ENCODE measurements at regions not wholly inside any gene's neighbourhood (a gene's known extent, or its start where the extent isn't known, plus 50 kb on each side); places are given as distances from the start of the nearest gene placed in this dataset.

GRCh38 chr1:47709019-47709871, 271.4 kb downstream of the FOXD2 start:
- no peak for DNase-seq (ENCODE audit: low spot score in 2 of 2)
- H3K4me3 ChIP-seq (ENCODE audit: low read depth, poor library complexity, severe bottlenecking), result no peak overlapping the region
- TF ChIP-seq POLR2A (IDR thresholded peaks at IDR 0.05) (no peak), CTCF (IDR thresholded peaks at IDR 0.05) (no peak)
- WGBS, 2 donors, result 3 to 4% methylated on average over 43 to 60 of the region's 82 CpGs
- intact Hi-C loops (cut with DNase I; ENCODE audit: low total_unique reads), result no loop called here

- DNase-seq (ENCODE audit: low spot score in 2 of 2), result no peak
- TF ChIP-seq POLR2A (IDR thresholded peaks at IDR 0.05) (no peak), CTCF (IDR thresholded peaks at IDR 0.05) (no peak)
- no peak overlapping the region for H3K4me3 ChIP-seq (ENCODE audit: low read depth, poor library complexity, severe bottlenecking)
- WGBS, 2 donors, result 1 to 2% methylated on average over 18 to 24 of the region's 25 CpGs
- intact Hi-C loops (cut with DNase I; ENCODE audit: low total_unique reads), result loop anchor here (5.0 kb wide), 1 partner anchor 278 kb away; no protein-coding TSS in a partner anchor
Observed at GRCh38 chr1:47709872-47710231, 272.0 kb downstream of the FOXD2 start.

- peak; percentile 51 to 94 for DNase-seq (ENCODE audit: low spot score in 2 of 2)
- no peak overlapping the region for H3K4me3 ChIP-seq (ENCODE audit: low read depth, poor library complexity, severe bottlenecking)
- TF ChIP-seq POLR2A (IDR thresholded peaks at IDR 0.05), result no peak
- TF ChIP-seq CTCF (IDR thresholded peaks at IDR 0.05), result peak in 2 of 3 donors; percentile 37 to 45
- 2% methylated on average over 32 to 46 of the region's 46 CpGs for WGBS, 2 donors
- intact Hi-C loops (cut with DNase I; ENCODE audit: low total_unique reads), result loop anchor here (5.0 kb wide), 1 partner anchor 278 kb away; no protein-coding TSS in a partner anchor
Observed at GRCh38 chr1:47710329-47711071, 272.7 kb downstream of the FOXD2 start.

All from lower leg skin (tissue), 4 donors.